ENCODE measurements at regions not wholly inside any gene's neighbourhood (a gene's known extent, or its start where the extent isn't known, plus 50 kb on each side); places are given as distances from the start of the nearest gene placed in this dataset.
A peak's percentile ranks its signal among the peaks of the same experiment; 100 is the strongest.

GRCh38 chr5:167793700-167794099, 497.7 kb upstream of the WWC1 start:
- DNase-seq (ENCODE audit: low read depth), result no peak

- no peak for DNase-seq (ENCODE audit: low read depth)
These were observed 497.3 kb upstream of the WWC1 start for GRCh38 chr5:167794121-167794520.

- DNase-seq (ENCODE audit: low read depth), result no peak
These were observed 494.8 kb upstream of the WWC1 start for GRCh38 chr5:167796672-167797071.

- DNase-seq (ENCODE audit: low read depth), result no peak
These were observed 493.5 kb upstream of the WWC1 start for GRCh38 chr5:167797933-167798332.

GRCh38 chr5:167798448-167798847, 493.0 kb upstream of the WWC1 start:
- no peak for DNase-seq (ENCODE audit: low read depth)

GRCh38 chr5:167800427-167800826, 491.0 kb upstream of the WWC1 start:
- DNase-seq (ENCODE audit: low read depth), result no peak

- DNase-seq (ENCODE audit: low read depth), result no peak
These were observed 489.4 kb upstream of the WWC1 start for GRCh38 chr5:167801999-167802398.

GRCh38 chr5:167802755-167803431, 488.6 kb upstream of the WWC1 start:
- DNase-seq (ENCODE audit: low read depth), result no peak

GRCh38 chr5:167804512-167805220, 486.8 kb upstream of the WWC1 start:
- DNase-seq (ENCODE audit: low read depth), result no peak

- DNase-seq (ENCODE audit: low read depth), result no peak
These were observed 480.9 kb upstream of the WWC1 start for GRCh38 chr5:167810573-167810972.

GRCh38 chr5:167812871-167813270, 478.6 kb upstream of the WWC1 start:
- no peak for DNase-seq (ENCODE audit: low read depth)

- no peak for DNase-seq (ENCODE audit: low read depth)
These were observed 478.1 kb upstream of the WWC1 start for GRCh38 chr5:167813389-167813788.

GRCh38 chr5:167814040-167814439, 477.4 kb upstream of the WWC1 start:
- no peak for DNase-seq (ENCODE audit: low read depth)

GRCh38 chr5:167814828-167815227, 476.6 kb upstream of the WWC1 start:
- DNase-seq (ENCODE audit: low read depth), result peak; percentile 97

GRCh38 chr5:167816354-167816753, 475.1 kb upstream of the WWC1 start:
- DNase-seq (ENCODE audit: low read depth), result peak; percentile 34

GRCh38 chr5:167816864-167817263, 474.6 kb upstream of the WWC1 start:
- DNase-seq (ENCODE audit: low read depth), result no peak

- DNase-seq (ENCODE audit: low read depth), result no peak
These were observed 472.0 kb upstream of the WWC1 start for GRCh38 chr5:167819406-167819805.

GRCh38 chr5:167820101-167820990, 471.1 kb upstream of the WWC1 start:
- no peak for DNase-seq (ENCODE audit: low read depth)

GRCh38 chr5:167821151-167821550, 470.3 kb upstream of the WWC1 start:
- no peak for DNase-seq (ENCODE audit: low read depth)

GRCh38 chr5:167821669-167822068, 469.8 kb upstream of the WWC1 start:
- DNase-seq (ENCODE audit: low read depth), result no peak

GRCh38 chr5:167822241-167822640, 469.2 kb upstream of the WWC1 start:
- DNase-seq (ENCODE audit: low read depth), result no peak

GRCh38 chr5:167823405-167823804, 468.0 kb upstream of the WWC1 start:
- DNase-seq (ENCODE audit: low read depth), result no peak

GRCh38 chr5:167827766-167828165, 463.7 kb upstream of the WWC1 start:
- DNase-seq (ENCODE audit: low read depth), result no peak

All from GM04504 (cell line).